BE2C (cell line): ENCODE measurements at regions not wholly inside any gene's neighbourhood (a gene's known extent, or its start where the extent isn't known, plus 50 kb on each side); places are given as distances from the start of the nearest gene placed in this dataset.

Source experiments
- DNase-seq: peaks from one replicate; pipeline ENCODE4 v3.0.0-alpha.2; 2020
- H3K27me3 ChIP-seq: fragments of 250-450 bp; sonication (Bioruptor Pico); 2 replicates; pipeline ENCODE4 v1.5.1; 2020; ENCODE audit warnings: mild to moderate bottlenecking
- H3K36me3 ChIP-seq: fragments of 250-450 bp; sonication (Bioruptor Pico); 2 replicates; pipeline ENCODE4 v1.5.1; 2020; ENCODE audit warnings: mild to moderate bottlenecking
- H3K4me1 ChIP-seq: fragments of 250-450 bp; sonication (Bioruptor Pico); 2 replicates; pipeline ENCODE4 v1.5.1; 2020
- H3K4me3 ChIP-seq: 2 replicates; pipeline ENCODE4 v1.5.1; 2011; ENCODE audit warnings: low read depth, low read length
- H3K9me3 ChIP-seq: fragments of 250-450 bp; sonication (Bioruptor Pico); 2 replicates; pipeline ENCODE4 v1.5.1; 2020
- TF ChIP-seq, protein P1 (sequence below): IDR thresholded peaks from 2 replicates; pipeline ENCODE4 v1.5.1; 2012; ENCODE audit warnings: mild to moderate bottlenecking, low read depth, low read length

DNA sequence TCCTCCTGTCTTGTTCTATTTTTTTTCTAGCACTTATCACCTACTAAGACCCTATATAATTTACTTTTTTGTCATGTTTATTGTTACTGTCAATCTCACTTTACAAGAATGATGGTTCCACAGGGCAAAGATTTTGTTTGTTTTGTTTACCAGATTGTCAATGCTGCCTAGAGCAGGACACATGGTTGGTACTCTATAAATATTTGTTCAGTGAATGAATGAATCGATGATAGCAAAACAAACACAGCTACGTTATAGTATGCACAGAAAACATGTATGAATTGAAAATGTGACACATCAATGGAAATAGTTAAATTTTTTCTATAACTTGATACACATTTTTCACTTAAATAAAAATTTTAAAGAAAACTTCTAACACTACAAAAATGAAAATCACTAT lies 67.1 kb upstream of the KRR1 start:
- H3K4me3 ChIP-seq = no peak overlapping the region
- H3K36me3 ChIP-seq = no peaks in the 10 kb centered on the region
- no peaks in the 10 kb centered on the region for H3K4me1 ChIP-seq
- no peaks in the 10 kb centered on the region for H3K27me3 ChIP-seq
- H3K9me3 ChIP-seq = no peaks in the 10 kb centered on the region
- TF ChIP-seq, protein P1, sequence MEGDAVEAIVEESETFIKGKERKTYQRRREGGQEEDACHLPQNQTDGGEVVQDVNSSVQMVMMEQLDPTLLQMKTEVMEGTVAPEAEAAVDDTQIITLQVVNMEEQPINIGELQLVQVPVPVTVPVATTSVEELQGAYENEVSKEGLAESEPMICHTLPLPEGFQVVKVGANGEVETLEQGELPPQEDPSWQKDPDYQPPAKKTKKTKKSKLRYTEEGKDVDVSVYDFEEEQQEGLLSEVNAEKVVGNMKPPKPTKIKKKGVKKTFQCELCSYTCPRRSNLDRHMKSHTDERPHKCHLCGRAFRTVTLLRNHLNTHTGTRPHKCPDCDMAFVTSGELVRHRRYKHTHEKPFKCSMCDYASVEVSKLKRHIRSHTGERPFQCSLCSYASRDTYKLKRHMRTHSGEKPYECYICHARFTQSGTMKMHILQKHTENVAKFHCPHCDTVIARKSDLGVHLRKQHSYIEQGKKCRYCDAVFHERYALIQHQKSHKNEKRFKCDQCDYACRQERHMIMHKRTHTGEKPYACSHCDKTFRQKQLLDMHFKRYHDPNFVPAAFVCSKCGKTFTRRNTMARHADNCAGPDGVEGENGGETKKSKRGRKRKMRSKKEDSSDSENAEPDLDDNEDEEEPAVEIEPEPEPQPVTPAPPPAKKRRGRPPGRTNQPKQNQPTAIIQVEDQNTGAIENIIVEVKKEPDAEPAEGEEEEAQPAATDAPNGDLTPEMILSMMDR = no peak
- DNase-seq = no peak

DNA sequence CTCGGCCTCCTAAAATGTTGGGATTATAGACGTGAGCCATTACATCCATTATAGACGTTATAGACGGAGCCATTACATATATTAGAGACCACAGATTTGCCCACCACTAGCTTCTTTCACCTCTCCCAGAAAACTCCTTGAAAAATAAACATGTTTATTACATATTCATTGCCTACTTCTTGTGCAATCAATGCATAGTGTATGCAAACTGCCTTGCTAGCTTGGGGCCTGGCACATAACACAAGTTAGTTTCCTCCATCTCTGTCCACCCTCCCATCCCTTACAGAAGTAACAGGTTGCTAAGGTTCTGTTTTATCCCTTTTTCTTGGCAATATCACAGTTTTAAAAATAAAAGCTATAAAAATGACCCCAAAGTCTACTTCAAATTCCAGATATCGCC lies 66.4 kb upstream of the KRR1 start:
- DNase-seq = no peak
- no peaks in the 10 kb centered on the region for H3K9me3 ChIP-seq
- no peak overlapping the region for H3K4me3 ChIP-seq
- no peaks in the 10 kb centered on the region for H3K36me3 ChIP-seq
- no peaks in the 10 kb centered on the region for H3K4me1 ChIP-seq
- H3K27me3 ChIP-seq = no peaks in the 10 kb centered on the region
- TF ChIP-seq, protein P1 = no peak

DNA sequence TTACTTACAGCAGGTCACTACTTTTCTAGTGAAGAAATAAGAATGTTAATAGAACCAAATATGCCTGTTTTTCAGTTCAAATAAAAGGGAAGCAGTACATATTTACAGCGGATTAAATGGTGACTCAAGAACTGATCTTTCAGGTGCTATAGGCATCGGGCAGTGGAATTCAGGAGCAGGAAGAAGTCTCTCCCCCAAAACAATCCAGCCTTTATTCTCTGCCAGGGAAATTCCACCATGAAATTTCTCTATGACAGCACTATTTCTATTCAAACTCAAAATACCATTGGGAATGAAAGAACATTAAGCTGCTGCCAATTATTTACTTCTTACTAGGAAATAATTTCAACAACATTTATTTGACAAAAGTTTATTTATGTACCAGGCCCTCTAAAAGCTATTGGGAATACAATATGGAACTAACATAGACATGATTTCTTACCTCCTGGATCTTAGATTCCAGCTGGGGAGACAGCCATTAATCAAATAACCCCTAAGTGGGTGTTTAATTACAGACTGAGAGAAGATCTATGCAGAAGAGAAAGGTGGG lies 60.3 kb upstream of the KRR1 start:
- H3K4me1 ChIP-seq = no peaks in the 10 kb centered on the region
- DNase-seq = no peak
- TF ChIP-seq, protein P1 = no peak
- H3K9me3 ChIP-seq = no peaks in the 10 kb centered on the region
- H3K4me3 ChIP-seq = no peak overlapping the region
- no peaks in the 10 kb centered on the region for H3K27me3 ChIP-seq
- H3K36me3 ChIP-seq = no peaks in the 10 kb centered on the region

DNA sequence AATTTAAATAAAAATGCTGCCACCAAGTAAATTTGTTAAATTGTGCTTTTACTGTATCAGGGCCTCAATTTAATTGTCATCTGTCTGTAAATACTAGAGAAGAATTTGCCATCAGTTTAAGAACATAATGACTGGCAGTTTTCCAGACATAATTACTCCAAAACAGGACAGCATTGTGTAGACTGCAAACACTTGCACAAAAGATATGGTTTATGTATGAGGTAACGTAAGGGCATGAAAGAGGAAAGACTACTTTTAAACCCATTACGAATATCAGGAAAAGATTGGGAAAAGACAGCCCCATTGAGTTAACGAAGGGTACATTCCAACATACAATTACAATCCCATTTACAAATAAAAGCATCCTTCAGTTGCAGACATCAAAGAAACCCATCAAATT lies 59.8 kb upstream of the KRR1 start:
- Histone ChIP-seq H3K27me3 (no peaks in the 10 kb centered on the region), H3K4me3 (no peak overlapping the region), H3K4me1 (no peaks in the 10 kb centered on the region), H3K36me3 (no peaks in the 10 kb centered on the region), H3K9me3 (no peaks in the 10 kb centered on the region)
- no peak for DNase-seq
- TF ChIP-seq, protein P1 = no peak

DNA sequence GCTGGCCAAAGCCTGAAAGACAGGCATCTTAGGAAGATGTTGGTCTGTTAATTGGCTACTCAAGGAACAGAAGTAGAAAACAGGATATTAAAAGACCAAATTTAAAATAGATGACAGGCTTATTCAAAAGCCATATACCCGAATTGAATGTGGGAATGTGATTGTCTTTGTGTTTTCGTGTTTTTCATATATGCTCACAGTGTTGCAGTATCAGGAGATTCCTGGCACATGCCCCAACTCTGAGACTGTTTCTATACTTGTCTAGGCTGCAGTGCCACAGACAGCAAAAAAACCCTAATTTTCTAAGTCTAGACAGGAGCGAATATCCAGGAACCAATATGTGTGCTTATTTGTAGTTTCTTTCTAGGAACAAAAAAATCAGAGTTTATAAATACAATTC lies 57.4 kb upstream of the KRR1 start:
- no peaks in the 10 kb centered on the region for H3K27me3 ChIP-seq
- no peak overlapping the region for H3K4me3 ChIP-seq
- H3K9me3 ChIP-seq = 0 out of 2 replicates have a peak, but pooled peaks cover 2% of the 10 kb centered on the region
- no peaks in the 10 kb centered on the region for H3K4me1 ChIP-seq
- no peak for DNase-seq
- TF ChIP-seq, protein P1 = no peak
- no peaks in the 10 kb centered on the region for H3K36me3 ChIP-seq

DNA sequence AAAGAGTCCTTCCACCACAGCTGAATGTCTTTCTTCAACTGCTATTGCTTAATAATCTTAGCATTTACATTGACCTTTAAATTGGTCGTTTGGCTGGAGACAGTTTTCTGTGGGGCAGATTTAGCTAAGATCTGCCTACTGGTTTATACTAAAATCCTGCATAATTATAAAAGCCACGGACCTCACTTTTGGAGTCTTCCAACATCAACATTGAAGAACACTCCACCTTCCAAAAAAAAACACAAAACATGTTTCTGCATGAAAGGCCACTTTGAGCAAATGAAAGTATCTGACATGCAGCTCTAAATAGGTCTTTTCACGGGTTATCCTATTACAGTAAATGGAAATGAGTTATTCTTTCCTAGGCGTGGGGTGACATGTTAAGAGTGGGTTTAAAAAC lies 57.0 kb upstream of the KRR1 start:
- DNase-seq = no peak
- TF ChIP-seq, protein P1 = no peak
- no peak overlapping the region for H3K4me3 ChIP-seq
- H3K36me3 ChIP-seq = no peaks in the 10 kb centered on the region
- H3K4me1 ChIP-seq = no peaks in the 10 kb centered on the region
- no peaks in the 10 kb centered on the region for H3K27me3 ChIP-seq
- H3K9me3 ChIP-seq = 0 out of 2 replicates have a peak, but pooled peaks cover 2% of the 10 kb centered on the region
